Right lobe of liver (tissue), 6 donors: ENCODE measurements at regions not wholly inside any gene's neighbourhood (a gene's known extent, or its start where the extent isn't known, plus 50 kb on each side); places are given as distances from the start of the nearest gene placed in this dataset.

ENCODE experiments used
- ATAC-seq, 4 donors: fragments of 200-7000 bp; cut with Tn5 transposase; one replicate each; pipeline ENCODE4 v1.9.1; 2020; ENCODE audit warnings: mild to moderate bottlenecking in 4 of 4, moderate library complexity in 4 of 4
- DNase-seq, 3 donors: peaks; one replicate each; pipeline ENCODE4 v3.0.0-alpha.2; 2020
- H3K27ac ChIP-seq, 3 donors: fragments of 200-600 bp; one replicate each; pipeline ENCODE4 v1.8.0; 2022
- H3K27me3 ChIP-seq, 2 donors: fragments of 200-600 bp; one replicate each; pipeline ENCODE4 v1.8.0; 2022
- H3K36me3 ChIP-seq, 4 donors: fragments of 200-600 bp; sonication (generic) in 1 of 4; one replicate each; pipeline versions ENCODE4 v1.5.1 to v1.8.0; 2017 to 2022; ENCODE audit warnings: control low read depth in 1 of 4
- H3K4me1 ChIP-seq, 4 donors: fragments of 200-600 bp; sonication (generic) in 1 of 4; one replicate each; pipeline versions ENCODE4 v1.5.1 to v1.8.0; 2017 to 2022; ENCODE audit warnings: control low read depth in 1 of 4
- H3K4me3 ChIP-seq, 3 donors: fragments of 200-600 bp; one replicate each; pipeline ENCODE4 v1.8.0; 2022
- H3K9me3 ChIP-seq, 4 donors: fragments of 200-600 bp; sonication (generic) in 1 of 4; one replicate each; pipeline versions ENCODE4 v1.5.1 to v1.8.0; 2017 to 2022; ENCODE audit warnings: control low read depth in 1 of 4
- CTCF ChIP-seq, 4 donors: fragments of 200-600 bp in 3 of 4; fragments of 450-650 bp in 1 of 4; IDR thresholded peaks; one replicate each; pipeline versions ENCODE4 v1.5.1 to v1.8.0; 2016 to 2022; ENCODE audit warnings: antibody characterized with exemption in 4 of 4, mild to moderate bottlenecking in 2 of 4
- POLR2A ChIP-seq: fragments of 450-650 bp; IDR thresholded peaks from one replicate; pipeline ENCODE4 v1.6.1; 2017; ENCODE audit warnings: antibody characterized with exemption, mild to moderate bottlenecking
- WGBS: methylation state at CpG from one replicate; pipeline ENCODE4 v1.1.6; 2018; ENCODE audit warnings: low coverage, low lambda C conversion rate; ENCODE audit not compliant: insufficient coverage; ENCODE audit errors: missing lambda C conversion rate; 5-methylcytosine and 5-hydroxymethylcytosine counted together
- intact Hi-C, 2 donors: fragments of 100-400 bp; cut with DNase I; formaldehyde crosslinking; loops; one replicate each; pipeline versions ENCODE4 v1.11.2 to v1.14.1; 2022
- donor health status: DM: no; HTN: yes; CAD: no.
- donor health status: DM: no; HTN: no; CAD: no.
- donor health status: DM: no; HTN: no; CAD: no.
- donor health status: DM: no; HTN: yes; CAD: no.
- donor health status: DM: no; HTN: yes; CAD: no.

- TF ChIP-seq POLR2A (no peak), CTCF (IDR thresholded peaks at IDR 0.05) (no peak)
- WGBS = 51% methylated on average over 5 of the region's 5 CpGs
- Histone ChIP-seq H3K27ac (no peak overlapping the region), H3K9me3 (no peaks in the 10 kb centered on the region), H3K27me3 (peaks cover 0 to 30% of the 10 kb centered on the region in 2 donors), H3K36me3 (no peaks in the 10 kb centered on the region), H3K4me3 (no peak overlapping the region), H3K4me1 (peaks cover 0 to 23% (median 8%) of the 10 kb centered on the region in 4 donors)
- no peak for ATAC-seq
- intact Hi-C loops = no loop called here
- no peak for DNase-seq
Measured at GRCh38 chr4:182147391-182147790, 95.8 kb upstream of the TENM3 start.

GRCh38 chr4:182150645-182151044 is 92.6 kb upstream of the TENM3 start:
- intact Hi-C loops = no loop called here
- no peak for ATAC-seq

GRCh38 chr4:182155806-182156205 is 87.4 kb upstream of the TENM3 start:
- ATAC-seq = no peak

More at GRCh38 chr4:182150645-182151044, 92.6 kb upstream of the TENM3 start:
- no peaks in the 10 kb centered on the region for H3K4me1 ChIP-seq
- no peak for DNase-seq
- peaks cover 0 to 12% of the 10 kb centered on the region in 2 donors for H3K27me3 ChIP-seq
- no peak overlapping the region for H3K4me3 ChIP-seq
- H3K36me3 ChIP-seq = no peaks in the 10 kb centered on the region
- TF ChIP-seq POLR2A (no peak), CTCF (IDR thresholded peaks at IDR 0.05) (no peak)
- H3K9me3 ChIP-seq = no peaks in the 10 kb centered on the region
- H3K27ac ChIP-seq = no peak overlapping the region
- 56% methylated on average over 3 of the region's 3 CpGs for WGBS

GRCh38 chr4:182163180-182163579 is 80.0 kb upstream of the TENM3 start:
- WGBS = 50% methylated on average over 8 of the region's 8 CpGs
- H3K4me1 ChIP-seq = no peaks in the 10 kb centered on the region
- DNase-seq (no peak), ATAC-seq (no peak)
- no peak overlapping the region for H3K4me3 ChIP-seq
- no peak overlapping the region for H3K27ac ChIP-seq
- no peaks in the 10 kb centered on the region for H3K9me3 ChIP-seq
- TF ChIP-seq CTCF (IDR thresholded peaks at IDR 0.05) = no peak
- no peaks in the 10 kb centered on the region for H3K27me3 ChIP-seq
- H3K36me3 ChIP-seq = no peaks in the 10 kb centered on the region
- intact Hi-C loops = no loop called here

More at GRCh38 chr4:182155806-182156205, 87.4 kb upstream of the TENM3 start:
- Histone ChIP-seq H3K36me3 (no peaks in the 10 kb centered on the region), H3K4me1 (no peaks in the 10 kb centered on the region), H3K4me3 (no peak overlapping the region), H3K9me3 (no peaks in the 10 kb centered on the region), H3K27ac (no peak overlapping the region), H3K27me3 (no peaks in the 10 kb centered on the region)
- 50% methylated on average over 1 of the region's 1 CpG for WGBS
- DNase-seq = no peak
- intact Hi-C loops = no loop called here
- TF ChIP-seq CTCF (IDR thresholded peaks at IDR 0.05) (no peak), POLR2A (no peak)

- H3K27me3 ChIP-seq = no peaks in the 10 kb centered on the region
- DNase-seq (no peak), ATAC-seq (no peak)
- WGBS = 62% methylated on average over 5 of the region's 5 CpGs
- H3K27ac ChIP-seq = no peak overlapping the region
- H3K36me3 ChIP-seq = no peaks in the 10 kb centered on the region
- TF ChIP-seq POLR2A (no peak), CTCF (IDR thresholded peaks at IDR 0.05) (no peak)
- no peaks in the 10 kb centered on the region for H3K9me3 ChIP-seq
- no peaks in the 10 kb centered on the region for H3K4me1 ChIP-seq
- intact Hi-C loops = no loop called here
- H3K4me3 ChIP-seq = no peak overlapping the region
Measured at GRCh38 chr4:182169572-182169971, 73.6 kb upstream of the TENM3 start.
